ENCODE measurements at regions not wholly inside any gene's neighbourhood (a gene's known extent, or its start where the extent isn't known, plus 50 kb on each side); places are given as distances from the start of the nearest gene placed in this dataset.
"Not testable (repeated sequence)": the region's sequence is repeated elsewhere in the genome, so short reads cannot be mapped to it uniquely, and the experiment has no call there.

- POLR2A ChIA-PET: no interaction called here
- no peaks in the 10 kb centered on the region for H3K27me3 ChIP-seq (ENCODE audit: control insufficient read depth, insufficient read depth, low read length)
- H3K27ac ChIP-seq (ENCODE audit: low read depth, low read length): no peak overlapping the region
- DNase-seq (ENCODE audit: low read depth, low spot score): no peak
- TF ChIP-seq, protein P1, sequence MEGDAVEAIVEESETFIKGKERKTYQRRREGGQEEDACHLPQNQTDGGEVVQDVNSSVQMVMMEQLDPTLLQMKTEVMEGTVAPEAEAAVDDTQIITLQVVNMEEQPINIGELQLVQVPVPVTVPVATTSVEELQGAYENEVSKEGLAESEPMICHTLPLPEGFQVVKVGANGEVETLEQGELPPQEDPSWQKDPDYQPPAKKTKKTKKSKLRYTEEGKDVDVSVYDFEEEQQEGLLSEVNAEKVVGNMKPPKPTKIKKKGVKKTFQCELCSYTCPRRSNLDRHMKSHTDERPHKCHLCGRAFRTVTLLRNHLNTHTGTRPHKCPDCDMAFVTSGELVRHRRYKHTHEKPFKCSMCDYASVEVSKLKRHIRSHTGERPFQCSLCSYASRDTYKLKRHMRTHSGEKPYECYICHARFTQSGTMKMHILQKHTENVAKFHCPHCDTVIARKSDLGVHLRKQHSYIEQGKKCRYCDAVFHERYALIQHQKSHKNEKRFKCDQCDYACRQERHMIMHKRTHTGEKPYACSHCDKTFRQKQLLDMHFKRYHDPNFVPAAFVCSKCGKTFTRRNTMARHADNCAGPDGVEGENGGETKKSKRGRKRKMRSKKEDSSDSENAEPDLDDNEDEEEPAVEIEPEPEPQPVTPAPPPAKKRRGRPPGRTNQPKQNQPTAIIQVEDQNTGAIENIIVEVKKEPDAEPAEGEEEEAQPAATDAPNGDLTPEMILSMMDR (IDR thresholded peaks at IDR 0.05; ENCODE audit: low read depth, low read length): no peak
- CTCF ChIA-PET: interaction anchor here (1.1 to 6.3 kb wide), 3 partner anchors 109 to 199 kb away, joined by 3 to 80 read pairs (median 4); no protein-coding TSS in a partner anchor
- H3K9me3 ChIP-seq (ENCODE audit: control insufficient read depth, insufficient read depth, low read length): no peaks in the 10 kb centered on the region
- H3K4me3 ChIP-seq (ENCODE audit: low read depth, low read length): no peak overlapping the region
Measured at GRCh38 chr9:71607461-71607881, 160.8 kb downstream of the CEMIP2 start.

- Histone ChIP-seq H3K27me3 (ENCODE audit: control insufficient read depth, insufficient read depth, low read length) (no peaks in the 10 kb centered on the region), H3K9me3 (ENCODE audit: control insufficient read depth, insufficient read depth, low read length) (no peaks in the 10 kb centered on the region), H3K27ac (ENCODE audit: low read depth, low read length) (no peak overlapping the region), H3K4me3 (ENCODE audit: low read depth, low read length) (no peak overlapping the region)
- peak; percentile 54 for DNase-seq (ENCODE audit: low read depth, low spot score)
- POLR2A ChIA-PET: no interaction called here
- TF ChIP-seq, protein P1 (IDR thresholded peaks at IDR 0.05; ENCODE audit: low read depth, low read length): peak; percentile 89
- CTCF ChIA-PET: interaction anchor here (0.5 to 6.3 kb wide), 70 partner anchors 9 to 964 kb away, joined by 3 to 103 read pairs (median 4); partner anchors contain the start of gene CEMIP2
Measured at GRCh38 chr9:71604197-71605063, 163.9 kb downstream of the CEMIP2 start.

DNA sequence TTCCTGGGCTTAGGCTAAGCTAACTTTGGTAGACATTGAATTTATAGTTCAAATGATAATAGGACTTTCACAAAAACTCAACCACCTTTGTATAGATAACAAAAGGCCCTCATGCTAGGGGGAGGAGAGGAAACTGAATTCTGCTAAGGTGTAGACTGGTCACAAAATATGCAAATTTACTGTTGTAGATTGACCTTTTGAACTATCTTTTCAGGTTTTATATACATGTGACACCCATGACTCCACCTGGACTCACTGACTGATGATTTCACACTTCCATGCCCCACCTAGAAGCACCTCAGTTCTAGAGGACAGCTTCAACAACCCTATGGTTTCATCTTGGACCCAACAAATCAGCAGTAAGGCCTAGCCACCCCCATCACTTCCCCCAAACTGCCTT is 165.7 kb downstream of the CEMIP2 start:
- ChIA-PET CTCF (interaction anchor here (0.9 to 6.3 kb wide), 5 partner anchors 11 to 215 kb away, joined by 3 to 103 read pairs (median 20); no protein-coding TSS in a partner anchor), POLR2A (no interaction called here)
- Histone ChIP-seq H3K27ac (ENCODE audit: low read depth, low read length) (no peak overlapping the region), H3K4me3 (ENCODE audit: low read depth, low read length) (no peak overlapping the region), H3K27me3 (ENCODE audit: control insufficient read depth, insufficient read depth, low read length) (no peaks in the 10 kb centered on the region), H3K9me3 (ENCODE audit: control insufficient read depth, insufficient read depth, low read length) (no peaks in the 10 kb centered on the region)
- no peak for DNase-seq (ENCODE audit: low read depth, low spot score)
- TF ChIP-seq, protein P1 (IDR thresholded peaks at IDR 0.05; ENCODE audit: low read depth, low read length): no peak

DNA sequence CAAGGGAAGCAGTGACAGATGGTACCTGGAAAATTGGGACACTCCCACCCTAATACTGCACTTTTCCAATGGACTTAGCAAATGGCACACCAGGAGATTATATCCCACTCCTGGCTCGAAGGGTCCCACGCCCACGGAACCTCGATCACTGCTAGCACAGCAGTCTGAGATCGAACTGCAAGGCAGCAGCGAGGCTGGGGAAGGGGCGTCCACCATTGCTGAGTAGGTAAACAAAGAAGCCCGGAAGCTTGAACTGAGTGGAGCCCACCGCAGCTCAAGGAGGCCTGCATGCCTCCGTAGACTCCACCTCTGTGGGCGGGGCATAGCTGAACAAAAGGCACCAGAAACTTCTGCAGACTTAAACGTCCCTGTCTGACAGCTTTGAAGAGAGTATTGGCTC is 172.6 kb downstream of the CEMIP2 start:
- H3K27me3 ChIP-seq (ENCODE audit: control insufficient read depth, insufficient read depth, low read length); CTCF ChIA-PET; DNase-seq (ENCODE audit: low read depth, low spot score); H3K4me3 ChIP-seq (ENCODE audit: low read depth, low read length); H3K27ac ChIP-seq (ENCODE audit: low read depth, low read length); H3K9me3 ChIP-seq (ENCODE audit: control insufficient read depth, insufficient read depth, low read length); POLR2A ChIA-PET: not testable (repeated sequence)

- DNase-seq (ENCODE audit: low read depth, low spot score): no peak
- ChIA-PET CTCF (interaction anchor here (2.9 kb wide), 1 partner anchor 10 kb away, joined by 15 read pairs; no protein-coding TSS in a partner anchor), POLR2A (no interaction called here)
- Histone ChIP-seq H3K27me3 (ENCODE audit: control insufficient read depth, insufficient read depth, low read length) (no peaks in the 10 kb centered on the region), H3K27ac (ENCODE audit: low read depth, low read length) (no peak overlapping the region), H3K9me3 (ENCODE audit: control insufficient read depth, insufficient read depth, low read length) (no peaks in the 10 kb centered on the region), H3K4me3 (ENCODE audit: low read depth, low read length) (no peak overlapping the region)
- TF ChIP-seq, protein P1 (IDR thresholded peaks at IDR 0.05; ENCODE audit: low read depth, low read length): no peak
Measured at GRCh38 chr9:71594541-71594940, 173.8 kb downstream of the CEMIP2 start.
